SKM-1 (cell line): ENCODE measurements at regions not wholly inside any gene's neighbourhood (a gene's known extent, or its start where the extent isn't known, plus 50 kb on each side); places are given as distances from the start of the nearest gene placed in this dataset.

Experiments used
- DNase-seq: peaks from one replicate; lab custom pipeline; 2025; ENCODE audit not compliant: unreplicated experiment; lab: John Stamatoyannopoulos, UW

- no peak for DNase-seq
These were observed 171.2 kb upstream of the COL1A2 start for GRCh38 chr7:94223375-94224084.

GRCh38 chr7:94228223-94228622, 166.5 kb upstream of the COL1A2 start:
- DNase-seq = no peak

- DNase-seq = no peak
These were observed 166.0 kb upstream of the COL1A2 start for GRCh38 chr7:94228678-94229077.

- no peak for DNase-seq
These were observed 163.4 kb upstream of the COL1A2 start for GRCh38 chr7:94231305-94231704.

- no peak for DNase-seq
These were observed 157.7 kb upstream of the COL1A2 start for GRCh38 chr7:94236960-94237359.

GRCh38 chr7:94237417-94237816, 157.3 kb upstream of the COL1A2 start:
- no peak for DNase-seq

GRCh38 chr7:94239661-94240234, 154.9 kb upstream of the COL1A2 start:
- DNase-seq = no peak

- DNase-seq = no peak
These were observed 153.8 kb upstream of the COL1A2 start for GRCh38 chr7:94240902-94241301.

GRCh38 chr7:94241402-94241925, 153.2 kb upstream of the COL1A2 start:
- DNase-seq = no peak

- DNase-seq = no peak
These were observed 151.5 kb upstream of the COL1A2 start for GRCh38 chr7:94243066-94243711.

GRCh38 chr7:94244760-94245159, 149.9 kb upstream of the COL1A2 start:
- DNase-seq = no peak

GRCh38 chr7:94245500-94245899, 149.2 kb upstream of the COL1A2 start:
- no peak for DNase-seq

- no peak for DNase-seq
These were observed 146.7 kb upstream of the COL1A2 start for GRCh38 chr7:94247970-94248369.

GRCh38 chr7:94249631-94250030, 145.1 kb upstream of the COL1A2 start:
- no peak for DNase-seq

- no peak for DNase-seq
These were observed 144.6 kb upstream of the COL1A2 start for GRCh38 chr7:94250124-94250523.

- DNase-seq = no peak
These were observed 143.7 kb upstream of the COL1A2 start for GRCh38 chr7:94250987-94251386.

- DNase-seq = no peak
These were observed 142.6 kb upstream of the COL1A2 start for GRCh38 chr7:94252124-94252523.

- DNase-seq = no peak
These were observed 141.7 kb upstream of the COL1A2 start for GRCh38 chr7:94252971-94253370.

GRCh38 chr7:94253686-94254085, 141.0 kb upstream of the COL1A2 start:
- no peak for DNase-seq

- DNase-seq = no peak
These were observed 136.0 kb upstream of the COL1A2 start for GRCh38 chr7:94258418-94259300.

- DNase-seq = no peak
These were observed 133.6 kb upstream of the COL1A2 start for GRCh38 chr7:94261067-94261466.
